Tibial nerve (tissue), 4 donors: ENCODE measurements at regions not wholly inside any gene's neighbourhood (a gene's known extent, or its start where the extent isn't known, plus 50 kb on each side); places are given as distances from the start of the nearest gene placed in this dataset.

Experiments
- EP300 ChIP-seq, 2 donors: sonication (generic); formaldehyde crosslinking; IDR thresholded peaks; one replicate each; pipeline ENCODE4 v1.6.1; 2017; ENCODE audit warnings: antibody characterized with exemption in 2 of 2, mild to moderate bottlenecking in 1 of 2
- POLR2A ChIP-seq, 2 donors: fragments of 450-650 bp; IDR thresholded peaks; one replicate each; pipeline ENCODE4 v1.6.1; 2017; ENCODE audit warnings: antibody characterized with exemption in 2 of 2, mild to moderate bottlenecking in 2 of 2, moderate library complexity in 2 of 2
- TF ChIP-seq, protein P1 (sequence below), 5 experiments: fragments of 200-600 bp in 3 of 5; fragments of 450-650 bp in 2 of 5; sonication (generic) in 3 of 5; IDR thresholded peaks; one replicate each; pipeline ENCODE4 v1.5.1; 2016 to 2019; ENCODE audit warnings: antibody characterized with exemption in 5 of 5, mild to moderate bottlenecking in 3 of 5, moderate library complexity in 2 of 5

DNA sequence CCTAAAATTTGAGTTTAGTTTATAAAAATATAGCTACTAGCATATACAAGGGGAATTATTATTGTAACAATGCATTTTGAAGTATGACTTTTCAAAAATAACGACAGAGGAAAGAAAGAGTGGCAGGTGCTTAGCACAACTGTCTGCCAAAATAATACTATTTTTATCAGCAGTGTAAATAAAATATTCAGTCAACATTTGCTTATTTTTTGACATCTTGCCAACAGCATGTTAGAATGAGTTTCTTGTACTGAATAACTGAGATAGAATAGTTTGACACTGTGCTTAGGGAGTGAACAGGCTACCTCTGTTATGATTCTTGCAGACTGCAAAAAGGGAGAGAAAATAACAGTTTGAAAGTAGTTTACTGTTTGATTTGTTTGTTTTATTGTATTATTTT, 909.8 kb downstream of the BRINP3 start:
- TF ChIP-seq, protein P1, sequence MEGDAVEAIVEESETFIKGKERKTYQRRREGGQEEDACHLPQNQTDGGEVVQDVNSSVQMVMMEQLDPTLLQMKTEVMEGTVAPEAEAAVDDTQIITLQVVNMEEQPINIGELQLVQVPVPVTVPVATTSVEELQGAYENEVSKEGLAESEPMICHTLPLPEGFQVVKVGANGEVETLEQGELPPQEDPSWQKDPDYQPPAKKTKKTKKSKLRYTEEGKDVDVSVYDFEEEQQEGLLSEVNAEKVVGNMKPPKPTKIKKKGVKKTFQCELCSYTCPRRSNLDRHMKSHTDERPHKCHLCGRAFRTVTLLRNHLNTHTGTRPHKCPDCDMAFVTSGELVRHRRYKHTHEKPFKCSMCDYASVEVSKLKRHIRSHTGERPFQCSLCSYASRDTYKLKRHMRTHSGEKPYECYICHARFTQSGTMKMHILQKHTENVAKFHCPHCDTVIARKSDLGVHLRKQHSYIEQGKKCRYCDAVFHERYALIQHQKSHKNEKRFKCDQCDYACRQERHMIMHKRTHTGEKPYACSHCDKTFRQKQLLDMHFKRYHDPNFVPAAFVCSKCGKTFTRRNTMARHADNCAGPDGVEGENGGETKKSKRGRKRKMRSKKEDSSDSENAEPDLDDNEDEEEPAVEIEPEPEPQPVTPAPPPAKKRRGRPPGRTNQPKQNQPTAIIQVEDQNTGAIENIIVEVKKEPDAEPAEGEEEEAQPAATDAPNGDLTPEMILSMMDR (IDR thresholded peaks at IDR 0.05) = no peak
- no peak for TF ChIP-seq POLR2A (IDR thresholded peaks at IDR 0.05)
- TF ChIP-seq EP300 (IDR thresholded peaks at IDR 0.05) = no peak
